Kidney epithelial cell (primary cell): ENCODE measurements at regions not wholly inside any gene's neighbourhood (a gene's known extent, or its start where the extent isn't known, plus 50 kb on each side); places are given as distances from the start of the nearest gene placed in this dataset.

Experiments
- DNase-seq: peaks from one replicate; pipeline ENCODE4 v3.0.0-alpha.2; 2010; ENCODE audit warnings: low read depth
- H3K27me3 ChIP-seq: 2 replicates; pipeline ENCODE4 v1.6.0; 2011; ENCODE audit warnings: low read length; ENCODE audit not compliant: control insufficient read depth, insufficient read depth
- H3K36me3 ChIP-seq: 2 replicates; pipeline ENCODE4 v1.5.1; 2011; ENCODE audit warnings: low read length; ENCODE audit not compliant: control insufficient read depth, insufficient read depth
- H3K4me3 ChIP-seq: 2 replicates; pipeline ENCODE4 v1.5.1; 2011; ENCODE audit warnings: low read depth, mild to moderate bottlenecking, control low read depth, low read length
- TF ChIP-seq, protein P1 (sequence below): IDR thresholded peaks from 2 replicates; pipeline ENCODE4 v1.5.1; 2011; ENCODE audit warnings: mild to moderate bottlenecking, moderate library complexity, low read length, control low read depth, inconsistent platforms; ENCODE audit not compliant: insufficient read depth, poor library complexity, severe bottlenecking

- Histone ChIP-seq H3K27me3 (no peaks in the 10 kb centered on the region), H3K4me3 (no peak overlapping the region), H3K36me3 (no peaks in the 10 kb centered on the region)
- DNase-seq = no peak
- TF ChIP-seq, protein P1, sequence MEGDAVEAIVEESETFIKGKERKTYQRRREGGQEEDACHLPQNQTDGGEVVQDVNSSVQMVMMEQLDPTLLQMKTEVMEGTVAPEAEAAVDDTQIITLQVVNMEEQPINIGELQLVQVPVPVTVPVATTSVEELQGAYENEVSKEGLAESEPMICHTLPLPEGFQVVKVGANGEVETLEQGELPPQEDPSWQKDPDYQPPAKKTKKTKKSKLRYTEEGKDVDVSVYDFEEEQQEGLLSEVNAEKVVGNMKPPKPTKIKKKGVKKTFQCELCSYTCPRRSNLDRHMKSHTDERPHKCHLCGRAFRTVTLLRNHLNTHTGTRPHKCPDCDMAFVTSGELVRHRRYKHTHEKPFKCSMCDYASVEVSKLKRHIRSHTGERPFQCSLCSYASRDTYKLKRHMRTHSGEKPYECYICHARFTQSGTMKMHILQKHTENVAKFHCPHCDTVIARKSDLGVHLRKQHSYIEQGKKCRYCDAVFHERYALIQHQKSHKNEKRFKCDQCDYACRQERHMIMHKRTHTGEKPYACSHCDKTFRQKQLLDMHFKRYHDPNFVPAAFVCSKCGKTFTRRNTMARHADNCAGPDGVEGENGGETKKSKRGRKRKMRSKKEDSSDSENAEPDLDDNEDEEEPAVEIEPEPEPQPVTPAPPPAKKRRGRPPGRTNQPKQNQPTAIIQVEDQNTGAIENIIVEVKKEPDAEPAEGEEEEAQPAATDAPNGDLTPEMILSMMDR = no peak
These were observed 1114.4 kb upstream of the B3GALT2 start for GRCh38 chr1:194300776-194301175.

- no peak overlapping the region for H3K4me3 ChIP-seq
- no peaks in the 10 kb centered on the region for H3K36me3 ChIP-seq
- no peak for DNase-seq
- no peaks in the 10 kb centered on the region for H3K27me3 ChIP-seq
- TF ChIP-seq, protein P1 = no peak
These were observed 1113.9 kb upstream of the B3GALT2 start for GRCh38 chr1:194300340-194300739.

- Histone ChIP-seq H3K4me3 (no peak overlapping the region), H3K36me3 (no peaks in the 10 kb centered on the region), H3K27me3 (no peaks in the 10 kb centered on the region)
- TF ChIP-seq, protein P1 = no peak
- DNase-seq = no peak
These were observed 1111.7 kb upstream of the B3GALT2 start for GRCh38 chr1:194298007-194298598.

DNA sequence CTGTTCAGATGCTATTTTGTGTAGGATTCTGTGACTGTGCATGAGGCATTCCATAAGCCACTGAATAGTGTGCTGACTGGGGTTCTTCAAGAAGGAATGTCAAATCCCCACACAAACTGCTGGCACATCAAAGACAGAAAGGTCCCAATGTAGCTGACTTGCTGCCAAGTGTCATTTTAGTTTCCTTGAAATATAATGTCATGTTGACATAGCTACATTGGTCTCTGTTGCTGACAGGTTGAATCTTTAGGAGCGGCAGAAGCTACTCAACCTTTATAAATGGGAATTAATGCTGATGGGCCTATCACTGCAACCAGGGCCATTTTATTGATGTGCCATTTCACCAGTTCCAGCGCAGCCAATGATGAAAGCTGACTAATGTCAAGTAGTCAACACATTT is 1110.7 kb upstream of the B3GALT2 start:
- H3K4me3 ChIP-seq = no peak overlapping the region
- no peaks in the 10 kb centered on the region for H3K27me3 ChIP-seq
- no peak for DNase-seq
- TF ChIP-seq, protein P1 = no peak
- no peaks in the 10 kb centered on the region for H3K36me3 ChIP-seq

DNA sequence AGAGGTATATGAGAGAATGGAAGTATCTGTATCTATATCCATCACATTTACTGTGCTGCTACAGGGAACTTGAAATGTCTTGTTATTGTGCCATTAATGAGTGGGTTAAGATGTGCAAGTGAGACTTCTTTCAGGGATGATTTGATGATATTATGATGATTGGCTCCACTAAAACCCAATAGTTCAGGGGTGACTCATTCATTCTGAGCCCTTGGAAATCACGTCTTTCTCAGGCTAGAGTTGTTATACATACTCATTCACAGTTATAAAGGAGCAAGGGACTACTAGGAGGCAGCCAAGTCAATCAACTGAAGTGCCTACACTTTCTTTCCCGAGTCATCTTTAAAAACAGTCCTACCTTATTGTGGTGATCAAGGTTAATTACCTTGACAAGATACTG is 1109.8 kb upstream of the B3GALT2 start:
- Histone ChIP-seq H3K4me3 (no peak overlapping the region), H3K27me3 (no peaks in the 10 kb centered on the region), H3K36me3 (no peaks in the 10 kb centered on the region)
- TF ChIP-seq, protein P1 = no peak
- DNase-seq = no peak

GRCh38 chr1:194295685-194296084 is 1109.3 kb upstream of the B3GALT2 start:
- H3K4me3 ChIP-seq = no peak overlapping the region
- TF ChIP-seq, protein P1 = peak; percentile 72
- H3K27me3 ChIP-seq = no peaks in the 10 kb centered on the region
- no peaks in the 10 kb centered on the region for H3K36me3 ChIP-seq
- no peak for DNase-seq
